Fibroblast of skin of left biceps (primary cell): ENCODE measurements at regions not wholly inside any gene's neighbourhood (a gene's known extent, or its start where the extent isn't known, plus 50 kb on each side); places are given as distances from the start of the nearest gene placed in this dataset.
"Not testable (repeated sequence)": the region's sequence is repeated elsewhere in the genome, so short reads cannot be mapped to it uniquely, and the experiment has no call there.

Experiments
- DNase-seq, 2 experiments: peaks; one replicate each; pipeline ENCODE4 v3.0.0-alpha.2; 2013; ENCODE audit warnings: low read depth in 2 of 2

GRCh38 chr2:107553539-107553938 lies 273.2 kb upstream of the RGPD4 start:
- no peak for DNase-seq

- DNase-seq = no peak
Observed at GRCh38 chr2:107556038-107556627, 270.6 kb upstream of the RGPD4 start.

- DNase-seq = no peak
Observed at GRCh38 chr2:107558295-107558694, 268.4 kb upstream of the RGPD4 start.

- DNase-seq = no peak
Observed at GRCh38 chr2:107569496-107569895, 257.2 kb upstream of the RGPD4 start.

GRCh38 chr2:107570876-107571275 lies 255.8 kb upstream of the RGPD4 start:
- DNase-seq = no peak

GRCh38 chr2:107572890-107573289 lies 253.8 kb upstream of the RGPD4 start:
- DNase-seq = not testable (repeated sequence)

- DNase-seq = no peak
Observed at GRCh38 chr2:107576991-107577390, 249.7 kb upstream of the RGPD4 start.

- no peak for DNase-seq
Observed at GRCh38 chr2:107582487-107582886, 244.2 kb upstream of the RGPD4 start.

- no peak for DNase-seq
Observed at GRCh38 chr2:107584577-107584976, 242.1 kb upstream of the RGPD4 start.

- DNase-seq = no peak
Observed at GRCh38 chr2:107585851-107586250, 240.8 kb upstream of the RGPD4 start.

GRCh38 chr2:107588181-107588580 lies 238.5 kb upstream of the RGPD4 start:
- no peak for DNase-seq

GRCh38 chr2:107589079-107589491 lies 237.6 kb upstream of the RGPD4 start:
- DNase-seq = no peak

- DNase-seq = peak in 1 of 2 experiments; percentile 20
Observed at GRCh38 chr2:107591561-107592279, 235.0 kb upstream of the RGPD4 start.

- DNase-seq = no peak
Observed at GRCh38 chr2:107592280-107592624, 234.4 kb upstream of the RGPD4 start.

GRCh38 chr2:107595285-107595684 lies 231.4 kb upstream of the RGPD4 start:
- DNase-seq = no peak

GRCh38 chr2:107595749-107596148 lies 230.9 kb upstream of the RGPD4 start:
- peak; percentile 36 to 44 for DNase-seq

GRCh38 chr2:107597507-107597906 lies 229.2 kb upstream of the RGPD4 start:
- DNase-seq = no peak

GRCh38 chr2:107602801-107603200 lies 223.9 kb upstream of the RGPD4 start:
- no peak for DNase-seq

GRCh38 chr2:107607054-107607453 lies 219.6 kb upstream of the RGPD4 start:
- no peak for DNase-seq

GRCh38 chr2:107607473-107607872 lies 219.2 kb upstream of the RGPD4 start:
- DNase-seq = no peak

- DNase-seq = no peak
Observed at GRCh38 chr2:107615039-107615438, 211.7 kb upstream of the RGPD4 start.

GRCh38 chr2:107618769-107619168 lies 207.9 kb upstream of the RGPD4 start:
- DNase-seq = no peak
